NOMO-1 (cell line): ENCODE measurements at regions not wholly inside any gene's neighbourhood (a gene's known extent, or its start where the extent isn't known, plus 50 kb on each side); places are given as distances from the start of the nearest gene placed in this dataset.
"Not testable (repeated sequence)": the region's sequence is repeated elsewhere in the genome, so short reads cannot be mapped to it uniquely, and the experiment has no call there.

Source experiments
- DNase-seq, 2 experiments: peaks; one replicate each; lab custom pipeline; 2025; ENCODE audit not compliant: unreplicated experiment in 2 of 2; lab: John Stamatoyannopoulos, UW

DNA sequence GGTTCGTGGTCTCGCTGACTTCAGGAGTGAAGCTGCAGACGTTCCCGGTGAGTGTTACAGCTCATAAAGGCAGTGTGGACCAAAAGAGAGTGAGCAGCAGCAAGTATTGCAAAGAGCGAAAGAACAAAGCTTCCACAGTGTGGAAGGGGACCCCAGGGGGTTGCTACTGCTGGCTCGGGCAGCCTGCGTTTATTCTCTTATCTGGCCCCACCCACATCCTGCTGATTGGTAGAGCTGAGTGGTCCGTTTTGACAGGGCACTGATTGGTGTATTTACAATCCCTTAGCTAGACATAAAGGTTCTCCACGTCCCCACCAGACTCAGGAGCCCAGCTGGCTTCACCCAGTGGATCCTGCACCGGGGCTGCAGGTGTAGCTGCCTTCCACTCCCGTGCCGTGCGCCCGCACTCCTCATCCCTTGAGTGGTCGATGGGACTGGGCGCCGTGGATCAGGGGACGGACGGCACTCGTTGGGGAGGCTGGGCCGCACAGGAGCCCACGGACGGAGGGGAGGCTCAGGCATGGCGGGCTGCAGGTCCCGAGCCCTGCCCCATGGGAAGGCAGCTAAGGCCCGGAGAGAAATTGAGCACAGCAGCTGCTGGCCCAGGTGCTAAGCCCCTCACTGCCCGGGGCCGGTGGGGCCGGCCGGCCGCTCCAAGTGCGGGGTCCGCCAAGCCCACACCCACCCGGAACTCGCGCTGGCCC is 2661.6 kb upstream of the PCDH20 start:
- DNase-seq, result not testable (repeated sequence)

DNA sequence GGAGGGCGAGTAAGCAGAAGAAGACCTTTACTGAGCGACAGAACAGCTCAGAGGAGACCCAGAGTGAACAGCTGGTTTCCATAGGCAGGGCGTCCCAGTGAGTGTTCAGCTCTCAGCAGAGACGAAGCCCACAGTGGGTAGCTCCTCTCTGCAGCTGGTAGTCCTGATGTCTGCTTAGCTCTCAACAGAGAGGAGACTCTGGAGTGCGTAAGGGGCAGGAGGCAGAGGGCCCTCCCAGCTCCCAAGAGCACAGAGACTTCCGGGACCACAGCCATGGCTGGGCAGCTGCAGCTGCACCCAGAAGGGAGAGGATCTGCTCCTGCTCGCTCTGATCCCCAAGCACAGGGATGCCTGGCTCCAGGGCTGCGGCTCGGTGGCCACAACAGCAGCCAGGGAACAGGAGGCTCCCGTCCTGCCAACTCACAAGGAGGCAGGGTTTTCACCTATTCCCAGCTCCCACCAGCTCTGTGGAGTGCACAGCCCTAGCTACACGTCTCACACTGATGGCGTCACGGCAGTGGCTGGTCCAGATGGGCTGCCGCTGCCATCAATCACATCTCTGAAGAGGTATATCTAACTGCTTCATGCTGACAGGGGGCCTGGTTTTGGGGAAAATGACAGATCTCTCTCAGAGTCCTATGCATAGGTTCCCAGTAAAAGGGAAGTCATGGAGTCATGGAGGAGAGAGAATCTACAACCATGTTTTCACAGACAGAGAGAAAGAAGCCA is 2660.1 kb upstream of the PCDH20 start:
- DNase-seq, result no peak

- no peak for DNase-seq
Observed at GRCh38 chr13:64074971-64075474, 2659.4 kb upstream of the PCDH20 start.

DNA sequence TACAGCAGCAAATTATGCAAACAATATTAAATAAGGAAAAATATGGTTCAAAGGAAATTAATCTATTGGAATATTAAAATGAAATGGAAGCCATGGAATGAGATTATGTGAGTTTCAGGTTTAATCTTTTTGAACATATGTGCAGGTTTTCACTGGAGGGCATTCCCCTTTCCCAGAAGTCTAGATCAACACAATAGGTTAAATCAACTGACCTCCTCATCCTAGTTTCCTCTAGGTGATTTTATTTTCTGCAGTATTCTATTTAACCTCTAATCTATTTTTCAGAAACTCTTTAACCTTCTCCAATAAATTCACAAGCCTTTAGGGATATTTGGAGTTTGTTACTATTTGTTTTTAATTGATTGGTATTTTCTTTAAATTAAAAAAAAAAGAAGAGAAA is 2657.6 kb upstream of the PCDH20 start:
- DNase-seq, result no peak

GRCh38 chr13:64071352-64071751 is 2655.7 kb upstream of the PCDH20 start:
- no peak for DNase-seq

DNA sequence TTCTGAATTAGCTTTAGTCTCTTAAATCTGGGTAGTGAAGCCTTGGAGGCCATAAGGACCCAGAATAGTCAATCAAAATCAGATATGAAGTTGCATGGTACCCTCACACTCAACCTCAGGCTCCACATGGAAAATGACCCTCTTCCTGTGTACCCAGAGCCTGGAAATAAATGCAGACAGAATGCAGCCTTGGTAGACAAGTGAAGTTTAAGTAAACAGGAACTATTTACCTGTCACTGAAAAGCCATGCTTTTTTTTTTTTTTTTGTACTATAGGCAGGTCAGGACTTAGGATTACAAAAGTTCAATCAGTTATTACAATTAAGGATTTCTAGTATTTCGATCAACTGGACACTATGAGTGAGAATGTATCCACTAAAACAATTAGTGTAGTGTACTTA is 2654.2 kb upstream of the PCDH20 start:
- no peak for DNase-seq

GRCh38 chr13:64066711-64067110 is 2651.1 kb upstream of the PCDH20 start:
- no peak for DNase-seq

DNA sequence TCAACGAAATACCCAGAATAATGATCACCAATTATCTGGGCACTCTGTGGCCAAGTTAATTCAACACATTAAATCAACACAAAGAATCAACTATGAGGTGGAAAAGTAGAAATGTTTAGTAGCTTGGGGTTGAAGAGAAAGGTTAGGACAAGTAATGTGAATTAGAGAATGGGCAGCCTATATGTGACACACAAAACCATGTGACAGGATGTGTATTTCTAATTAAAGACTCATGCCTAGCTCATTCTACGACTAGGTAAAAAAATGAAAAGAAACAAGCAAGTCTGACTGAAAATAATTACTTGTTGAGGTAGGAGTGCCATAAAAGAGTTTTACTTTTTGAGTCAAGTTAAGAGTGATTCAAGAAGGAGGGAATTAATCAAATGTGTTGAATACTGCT is 2646.0 kb upstream of the PCDH20 start:
- DNase-seq, result no peak

DNA sequence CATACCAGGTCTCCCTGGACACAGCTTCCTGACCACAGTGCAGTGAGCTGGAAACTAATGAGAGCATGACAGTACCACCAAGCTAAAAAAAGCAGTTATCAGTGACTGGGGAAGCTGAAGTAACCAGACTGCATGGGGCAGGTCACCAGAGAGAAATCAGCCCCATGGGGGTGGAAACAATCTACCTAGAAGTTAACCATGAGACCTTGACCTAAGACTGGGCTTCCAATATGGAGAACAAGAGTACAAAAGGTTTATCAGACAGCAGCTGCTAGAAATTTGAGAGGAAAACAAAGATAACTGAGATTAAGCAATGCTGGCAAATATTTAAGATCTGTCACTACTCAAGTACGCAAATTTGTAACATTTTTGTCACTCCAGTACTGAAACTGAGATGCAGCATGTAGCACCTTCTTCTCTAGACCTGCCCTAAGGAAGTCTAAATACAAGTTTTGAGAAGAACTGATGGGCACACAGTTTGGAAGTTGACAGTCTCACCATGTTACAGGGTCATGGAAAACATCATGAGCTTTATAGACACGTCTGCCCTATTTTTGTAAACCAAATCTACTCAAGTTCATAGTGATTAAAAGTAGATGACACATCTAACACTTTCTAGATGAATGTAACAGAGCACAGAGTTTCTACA is 2641.8 kb upstream of the PCDH20 start:
- no peak for DNase-seq

- DNase-seq, result no peak
Observed at GRCh38 chr13:64054321-64054720, 2638.7 kb upstream of the PCDH20 start.

- DNase-seq, result no peak
Observed at GRCh38 chr13:64052521-64052920, 2636.9 kb upstream of the PCDH20 start.

GRCh38 chr13:64051278-64051677 is 2635.6 kb upstream of the PCDH20 start:
- no peak for DNase-seq

DNA sequence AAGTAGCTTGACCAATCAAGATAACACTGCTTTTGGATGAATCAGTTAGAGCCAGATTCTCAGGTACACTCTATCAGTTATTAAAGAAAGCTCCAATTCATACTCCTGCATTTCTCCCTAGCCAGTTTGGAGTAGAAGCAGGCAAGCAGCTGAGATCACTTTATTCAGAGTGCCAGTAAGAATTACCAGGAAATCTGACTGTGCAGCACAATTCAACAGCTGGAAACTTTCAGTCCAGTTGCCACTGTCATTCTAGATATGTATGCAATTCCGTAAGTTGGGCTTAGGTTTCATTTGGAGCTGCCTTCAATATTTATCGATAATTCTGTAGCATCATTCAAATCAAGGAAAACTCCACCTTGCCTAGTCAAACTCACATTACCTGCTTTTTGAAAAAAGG is 2625.6 kb upstream of the PCDH20 start:
- DNase-seq, result no peak

GRCh38 chr13:64033921-64034320 is 2618.3 kb upstream of the PCDH20 start:
- DNase-seq, result no peak

- no peak for DNase-seq
Observed at GRCh38 chr13:64029343-64030093, 2613.9 kb upstream of the PCDH20 start.

GRCh38 chr13:64028551-64028950 is 2612.9 kb upstream of the PCDH20 start:
- no peak for DNase-seq

DNA sequence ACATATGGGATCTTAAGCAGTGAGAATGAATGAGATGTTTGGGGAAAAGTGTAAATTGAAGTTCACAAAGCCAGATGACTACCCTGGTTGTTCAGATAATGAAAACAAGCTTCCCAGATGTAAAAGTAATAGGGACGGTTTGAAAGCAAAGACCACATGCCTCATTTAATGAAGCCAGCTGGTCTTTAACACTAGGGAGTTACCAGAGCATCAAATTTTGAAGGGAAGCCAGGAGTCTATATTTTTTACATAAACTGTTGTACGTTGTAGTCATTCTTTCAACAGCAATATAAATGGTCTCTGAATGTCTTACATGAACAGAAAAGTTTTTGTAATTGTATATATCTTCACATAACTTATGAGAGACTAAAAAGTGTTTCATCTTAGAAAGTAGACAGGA is 2604.5 kb upstream of the PCDH20 start:
- no peak for DNase-seq

DNA sequence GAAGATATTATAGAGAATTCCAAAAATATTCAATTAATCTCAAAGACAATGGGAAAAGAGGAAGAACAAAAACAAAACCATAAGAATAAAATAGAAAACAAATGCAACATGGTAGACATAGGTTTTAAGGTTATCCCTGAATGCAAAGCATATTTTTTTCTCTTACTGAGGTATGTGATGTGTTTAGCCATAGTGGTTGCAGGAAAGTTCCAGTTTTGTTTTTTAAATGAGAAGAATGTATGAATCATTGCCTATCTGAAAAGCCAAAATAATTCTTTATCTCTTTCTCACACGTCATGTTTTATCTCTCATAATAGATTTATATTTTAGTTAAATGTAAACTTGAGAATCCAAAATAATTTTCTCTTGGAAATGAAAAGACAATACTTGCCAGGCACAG is 2591.7 kb upstream of the PCDH20 start:
- no peak for DNase-seq

- DNase-seq, result no peak
Observed at GRCh38 chr13:64000321-64000720, 2584.7 kb upstream of the PCDH20 start.

DNA sequence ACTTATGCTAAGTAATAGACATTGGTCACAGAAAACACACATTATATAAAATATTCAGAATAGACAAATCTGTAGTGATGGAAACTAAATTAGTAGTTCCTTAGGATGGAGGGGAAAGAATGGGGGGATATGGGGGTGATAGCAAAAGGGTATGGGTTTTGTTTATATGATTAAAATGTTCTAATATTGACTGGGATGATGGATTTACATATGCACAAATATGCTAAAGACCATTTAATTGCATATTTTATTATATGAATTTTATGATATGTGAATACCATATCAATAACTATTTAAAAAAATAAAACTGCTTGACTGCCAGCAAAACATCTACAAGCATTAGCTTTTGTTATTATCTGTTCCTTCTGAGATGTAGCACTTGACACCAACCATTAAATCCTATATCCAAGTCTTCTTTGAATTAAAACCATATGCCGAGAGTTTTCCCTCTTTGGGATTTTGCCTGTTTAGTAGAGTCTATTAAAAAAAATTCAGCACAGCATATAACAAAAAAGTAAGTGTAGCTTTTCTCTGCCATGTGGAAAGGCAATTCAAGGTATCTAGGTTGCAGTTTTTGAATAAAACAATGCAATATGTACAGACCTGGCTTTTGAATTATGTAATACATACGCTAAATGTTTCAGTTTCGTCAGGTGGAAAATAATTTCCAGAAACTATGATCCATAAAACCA is 2584.1 kb upstream of the PCDH20 start:
- no peak for DNase-seq
